HG02678 (cell line): ENCODE measurements at regions not wholly inside any gene's neighbourhood (a gene's known extent, or its start where the extent isn't known, plus 50 kb on each side); places are given as distances from the start of the nearest gene placed in this dataset.
"Not testable (repeated sequence)": the region's sequence is repeated elsewhere in the genome, so short reads cannot be mapped to it uniquely, and the experiment has no call there.

ENCODE experiments used
- ATAC-seq: cut with Tn5 transposase; IDR thresholded peaks from one replicate; pipeline ENCODE4 v1.9.1; 2021; ENCODE audit warnings: mild to moderate bottlenecking, moderate library complexity; ENCODE audit not compliant: unreplicated experiment

DNA sequence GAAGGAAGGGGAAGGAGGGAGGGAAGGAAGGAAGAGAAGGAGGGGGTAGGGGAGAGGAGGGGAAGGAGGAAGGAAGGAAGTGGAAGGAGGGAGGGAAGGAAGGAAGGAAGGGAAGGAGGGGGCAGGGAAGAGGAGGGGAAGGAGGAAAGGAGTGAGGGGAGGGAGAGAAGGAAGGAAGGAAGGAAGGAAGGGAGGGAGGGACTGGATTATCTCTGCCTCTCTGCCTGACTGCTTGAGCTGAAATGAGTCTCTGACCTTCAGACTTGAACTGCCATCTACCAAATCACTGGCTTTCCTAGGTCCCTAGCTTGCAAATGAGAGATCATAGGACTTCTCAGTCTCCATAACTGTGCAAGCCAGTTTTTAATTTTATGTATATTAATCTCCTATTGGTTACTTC lies 436.8 kb downstream of the PREX1 start:
- no peak for ATAC-seq

DNA sequence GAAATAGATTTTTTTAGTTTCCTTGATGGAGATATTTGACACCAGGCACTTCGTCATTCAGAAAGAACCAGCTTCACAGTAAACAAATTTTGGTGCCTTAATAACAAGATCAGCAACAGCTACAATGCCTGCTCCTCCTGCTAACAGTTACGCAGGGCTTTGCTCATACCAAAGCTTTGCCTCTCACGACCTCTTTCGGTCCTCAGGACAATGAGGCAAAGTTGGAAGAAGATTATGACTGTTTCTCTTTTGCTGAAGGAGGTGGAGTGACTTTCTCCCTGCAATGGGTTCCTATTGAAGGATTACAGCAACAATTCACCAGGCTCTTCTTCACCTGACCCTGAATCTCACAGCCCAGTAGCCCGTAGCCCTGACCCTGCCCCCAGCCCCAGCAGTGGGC lies 440.1 kb downstream of the PREX1 start:
- ATAC-seq: no peak

DNA sequence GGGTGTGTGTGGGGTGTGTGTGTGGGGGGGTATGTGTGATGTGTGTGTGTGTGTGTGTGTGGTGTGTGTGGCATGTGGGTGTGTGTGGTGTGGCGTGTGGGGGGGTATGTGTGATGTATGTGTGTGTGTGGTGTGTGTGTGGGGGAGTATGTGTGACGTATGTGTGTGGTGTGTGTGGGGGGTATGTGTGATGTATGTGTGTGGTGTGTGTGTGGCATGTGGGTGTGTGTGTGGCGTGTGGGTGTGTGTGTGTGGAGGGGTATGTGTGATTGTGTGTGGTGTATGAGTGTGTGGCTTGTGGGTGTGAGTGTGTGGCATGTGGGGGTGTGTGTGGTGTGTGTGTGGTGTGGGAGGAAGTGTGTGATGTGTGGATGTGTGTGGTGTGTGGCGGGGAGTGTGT lies 442.3 kb downstream of the PREX1 start:
- no peak for ATAC-seq

- no peak for ATAC-seq
Measured at GRCh38 chr20:48385114-48385513, 442.7 kb downstream of the PREX1 start.

DNA sequence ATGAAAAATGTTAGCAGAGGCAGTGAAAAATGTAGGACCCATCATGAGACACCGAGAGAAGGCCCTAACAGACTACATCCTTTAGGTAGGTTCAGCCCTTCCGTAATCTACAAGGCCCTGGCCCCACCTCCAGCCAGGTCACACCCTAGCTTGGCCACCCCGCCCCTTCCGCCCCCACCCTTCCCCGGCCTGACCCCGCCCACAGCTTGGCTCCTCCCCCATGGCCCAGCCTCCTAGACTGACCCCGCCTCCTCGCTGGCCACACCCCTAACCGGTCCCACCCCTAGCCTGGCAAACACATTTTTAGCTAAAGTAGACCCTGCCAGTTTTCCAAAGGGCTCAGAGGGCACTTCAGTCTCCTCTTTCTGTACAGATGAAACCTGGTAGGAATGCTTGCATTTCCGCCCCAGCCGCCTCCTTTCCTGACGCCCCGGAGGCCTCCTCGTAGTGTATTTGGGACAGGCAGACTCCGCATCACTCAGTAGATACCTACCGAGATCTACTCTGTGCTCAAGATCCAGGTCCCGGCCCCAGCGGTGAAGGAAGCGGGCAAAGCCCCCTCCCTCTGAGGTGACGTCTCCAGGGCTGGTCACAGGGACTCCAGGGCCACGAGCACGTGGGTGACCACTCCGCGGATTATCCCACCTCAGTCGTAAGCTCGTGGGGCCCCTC lies 443.5 kb downstream of the PREX1 start:
- no peak for ATAC-seq

DNA sequence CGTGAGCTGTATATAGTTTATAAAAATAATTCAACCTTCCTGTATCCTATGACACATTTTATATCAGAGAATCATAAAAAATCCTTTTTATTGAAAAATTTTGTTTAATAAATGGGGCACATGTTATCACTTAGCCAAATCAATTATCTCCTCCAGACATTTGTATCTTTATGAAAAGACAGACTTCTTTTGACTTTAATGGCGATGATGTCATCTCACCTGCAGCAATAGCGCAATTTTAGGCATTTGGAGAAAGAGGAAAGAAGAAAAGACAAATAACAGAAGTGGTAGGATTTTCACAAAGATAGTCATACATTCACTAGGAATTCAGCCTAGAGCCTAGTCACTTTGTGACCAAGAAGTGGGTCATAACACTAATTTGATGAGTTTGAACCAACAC lies 444.5 kb downstream of the PREX1 start:
- no peak for ATAC-seq

GRCh38 chr20:48382304-48382703 lies 445.5 kb downstream of the PREX1 start:
- no peak for ATAC-seq

GRCh38 chr20:48381353-48382120 lies 446.3 kb downstream of the PREX1 start:
- ATAC-seq: no peak

DNA sequence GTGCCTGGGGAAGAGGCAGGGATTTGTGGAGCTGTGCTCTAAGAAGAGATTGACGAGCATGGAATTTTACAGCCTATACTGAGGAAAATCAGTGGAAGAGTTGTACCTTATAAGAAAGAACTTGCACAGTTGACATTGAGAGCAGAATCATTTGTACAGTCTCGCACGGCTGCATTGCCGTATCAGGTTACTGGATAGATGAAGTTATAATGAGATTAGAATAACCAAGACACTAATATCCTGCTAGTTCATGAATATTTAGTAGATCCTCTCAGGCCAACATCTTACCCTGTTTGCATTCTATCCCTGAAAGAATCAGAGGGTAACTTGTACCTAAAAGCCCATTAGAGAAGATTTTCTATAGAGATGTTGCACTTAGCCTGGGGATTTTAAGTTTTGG lies 447.1 kb downstream of the PREX1 start:
- ATAC-seq: no peak

DNA sequence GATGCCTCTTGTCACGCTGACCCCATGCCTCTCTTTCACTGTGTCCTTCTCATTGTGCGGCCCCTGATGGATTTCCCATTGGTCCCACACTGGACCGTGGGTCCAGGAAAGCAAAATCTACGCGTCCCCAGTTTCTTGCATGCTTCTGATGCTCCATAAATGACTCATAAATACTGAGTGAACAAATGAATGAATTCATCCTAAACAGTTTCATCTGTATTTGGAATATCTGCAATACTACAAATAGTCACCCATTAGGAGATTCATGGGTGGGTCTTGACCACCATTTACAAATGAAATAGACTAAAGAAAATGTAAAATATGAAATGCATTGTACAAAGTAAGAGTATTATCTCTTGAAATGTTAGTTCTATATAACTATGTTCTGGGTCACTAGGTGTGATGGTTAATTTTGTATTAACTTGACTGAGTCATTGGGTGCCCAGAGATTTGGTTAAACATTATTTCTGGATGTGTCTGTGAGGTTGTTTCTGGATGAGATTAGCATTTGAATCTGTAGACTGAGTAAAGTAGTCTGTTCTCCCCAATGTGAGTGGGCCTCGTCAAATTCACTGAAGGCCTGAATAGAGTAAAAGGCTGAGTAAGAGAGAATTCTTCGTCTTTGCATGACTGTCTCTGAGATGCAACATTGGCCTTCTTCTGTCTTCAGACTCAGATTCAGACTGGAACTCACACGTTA lies 448.7 kb downstream of the PREX1 start:
- ATAC-seq: no peak

GRCh38 chr20:48377940-48378339 lies 449.9 kb downstream of the PREX1 start:
- no peak for ATAC-seq

DNA sequence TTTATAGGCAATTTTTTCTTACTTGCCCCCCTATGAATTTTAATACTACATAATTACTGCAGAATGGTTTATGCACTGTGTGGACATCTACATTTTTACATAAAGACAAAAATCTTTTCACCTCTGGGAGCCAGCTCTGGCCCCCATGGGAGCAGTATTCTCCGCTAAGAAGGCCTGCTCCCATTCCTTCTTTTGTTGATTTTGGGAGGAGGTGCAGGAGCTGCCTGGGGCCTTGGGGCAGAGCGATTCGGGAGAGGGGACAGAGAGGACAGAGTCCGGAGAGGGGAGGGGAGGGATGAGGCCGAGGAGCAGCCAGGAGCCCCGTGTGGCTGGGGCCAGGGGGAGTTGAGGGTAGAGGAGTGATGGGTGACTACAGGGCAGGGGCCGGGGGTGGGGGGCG lies 452.0 kb downstream of the PREX1 start:
- no peak for ATAC-seq

DNA sequence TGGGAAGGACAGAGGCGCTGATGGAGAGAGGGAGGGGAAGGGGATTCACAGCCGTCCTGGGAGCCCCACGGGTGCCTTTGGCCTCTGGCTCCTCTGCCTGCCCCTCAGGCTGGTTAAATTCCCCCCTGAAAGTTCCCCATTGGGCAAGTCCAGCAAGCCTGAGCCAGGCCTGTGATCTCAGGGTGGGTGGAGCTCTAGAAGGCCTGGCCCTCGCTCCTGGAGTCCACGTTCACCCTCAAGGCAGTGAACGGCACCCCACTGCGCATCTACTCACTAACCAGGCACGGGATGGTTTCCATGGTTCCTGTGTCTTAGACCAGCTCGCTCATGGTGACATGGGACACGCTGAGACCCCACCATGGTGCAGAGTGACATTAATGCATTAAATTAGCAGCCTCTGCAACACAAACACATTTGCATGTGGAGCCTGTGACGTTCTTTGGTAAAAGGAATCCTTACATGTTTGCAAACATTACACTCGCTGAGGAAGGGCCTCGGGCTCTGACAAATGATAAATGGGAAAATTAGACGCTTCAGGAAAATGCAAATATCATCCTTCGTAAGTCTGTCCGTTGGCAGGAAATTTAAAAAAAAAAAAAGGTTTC lies 452.7 kb downstream of the PREX1 start:
- ATAC-seq: no peak

GRCh38 chr20:48374031-48374907 lies 453.5 kb downstream of the PREX1 start:
- not testable (repeated sequence) for ATAC-seq

GRCh38 chr20:48373555-48373934 lies 454.3 kb downstream of the PREX1 start:
- ATAC-seq: no peak

- ATAC-seq: not testable (repeated sequence)
Measured at GRCh38 chr20:48372851-48373554, 454.8 kb downstream of the PREX1 start.

GRCh38 chr20:48371211-48371610 lies 456.6 kb downstream of the PREX1 start:
- ATAC-seq: no peak

GRCh38 chr20:48368580-48369021 lies 459.2 kb downstream of the PREX1 start:
- ATAC-seq: not testable (repeated sequence)

- ATAC-seq: not testable (repeated sequence)
Measured at GRCh38 chr20:48367541-48368358, 460.0 kb downstream of the PREX1 start.
